ENCODE measurements at regions not wholly inside any gene's neighbourhood (a gene's known extent, or its start where the extent isn't known, plus 50 kb on each side); places are given as distances from the start of the nearest gene placed in this dataset.

DNA sequence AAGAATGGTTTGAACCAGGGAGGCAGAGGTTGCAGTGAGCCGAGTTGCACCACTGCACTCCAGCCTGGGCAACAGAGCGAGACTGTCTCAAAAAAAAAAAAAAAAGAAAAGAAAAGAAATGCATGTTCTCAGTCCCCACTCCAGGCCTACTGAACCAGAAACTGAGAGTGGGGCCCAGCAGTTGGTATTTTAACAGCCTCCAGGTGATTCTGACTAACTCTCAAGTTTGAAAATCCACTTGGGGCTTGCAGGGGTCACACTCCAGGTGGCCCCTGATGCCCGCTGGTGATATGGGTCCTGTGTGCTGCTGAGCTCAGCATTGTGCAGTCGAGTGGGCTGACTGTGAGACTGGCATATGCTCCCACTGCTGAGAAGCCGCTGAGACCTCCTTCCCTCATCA, 133.7 kb upstream of the C2CD4B start:
- no peaks in the 10 kb centered on the region for H3K4me1 ChIP-seq (ENCODE audit: control insufficient read depth, insufficient read depth, low read length)
- Mint-ChIP-seq H3K36me3 (ENCODE audit: low read depth) (no peaks in the 10 kb centered on the region), H3K9me3 (peaks cover 7% of the 10 kb centered on the region), H3K4me1 (peaks cover 27% of the 10 kb centered on the region), H3K27ac (no peak overlapping the region), H3K27me3 (ENCODE audit: insufficient read depth) (no peaks in the 10 kb centered on the region), H3K4me3 (no peak overlapping the region)
- H3K36me3 ChIP-seq (ENCODE audit: control insufficient read depth, insufficient read depth, low read length), result no peaks in the 10 kb centered on the region
- TF ChIP-seq, protein P1, sequence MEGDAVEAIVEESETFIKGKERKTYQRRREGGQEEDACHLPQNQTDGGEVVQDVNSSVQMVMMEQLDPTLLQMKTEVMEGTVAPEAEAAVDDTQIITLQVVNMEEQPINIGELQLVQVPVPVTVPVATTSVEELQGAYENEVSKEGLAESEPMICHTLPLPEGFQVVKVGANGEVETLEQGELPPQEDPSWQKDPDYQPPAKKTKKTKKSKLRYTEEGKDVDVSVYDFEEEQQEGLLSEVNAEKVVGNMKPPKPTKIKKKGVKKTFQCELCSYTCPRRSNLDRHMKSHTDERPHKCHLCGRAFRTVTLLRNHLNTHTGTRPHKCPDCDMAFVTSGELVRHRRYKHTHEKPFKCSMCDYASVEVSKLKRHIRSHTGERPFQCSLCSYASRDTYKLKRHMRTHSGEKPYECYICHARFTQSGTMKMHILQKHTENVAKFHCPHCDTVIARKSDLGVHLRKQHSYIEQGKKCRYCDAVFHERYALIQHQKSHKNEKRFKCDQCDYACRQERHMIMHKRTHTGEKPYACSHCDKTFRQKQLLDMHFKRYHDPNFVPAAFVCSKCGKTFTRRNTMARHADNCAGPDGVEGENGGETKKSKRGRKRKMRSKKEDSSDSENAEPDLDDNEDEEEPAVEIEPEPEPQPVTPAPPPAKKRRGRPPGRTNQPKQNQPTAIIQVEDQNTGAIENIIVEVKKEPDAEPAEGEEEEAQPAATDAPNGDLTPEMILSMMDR (conservative IDR thresholded peaks at IDR 0.05), result no peak
- no peak for DNase-seq
- H3K4me3 ChIP-seq (ENCODE audit: low read length), result no peak overlapping the region
- WGBS, 2 experiments (ENCODE audit: insufficient coverage in 1 of 2, insufficient read length in 1 of 2), result 90 to 94% methylated on average over 2 to 5 of the region's 5 CpGs
- no peak overlapping the region for H3K9ac ChIP-seq (ENCODE audit: extremely low read depth, low read length, poor library complexity, severe bottlenecking)
- no peak overlapping the region for H3K27ac ChIP-seq (ENCODE audit: low read depth, low read length)
- no peaks in the 10 kb centered on the region for H3K9me3 ChIP-seq (ENCODE audit: control insufficient read depth, low read length)
- H3K27me3 ChIP-seq (ENCODE audit: control insufficient read depth, insufficient read depth, low read length, poor library complexity, severe bottlenecking), result no peaks in the 10 kb centered on the region

DNA sequence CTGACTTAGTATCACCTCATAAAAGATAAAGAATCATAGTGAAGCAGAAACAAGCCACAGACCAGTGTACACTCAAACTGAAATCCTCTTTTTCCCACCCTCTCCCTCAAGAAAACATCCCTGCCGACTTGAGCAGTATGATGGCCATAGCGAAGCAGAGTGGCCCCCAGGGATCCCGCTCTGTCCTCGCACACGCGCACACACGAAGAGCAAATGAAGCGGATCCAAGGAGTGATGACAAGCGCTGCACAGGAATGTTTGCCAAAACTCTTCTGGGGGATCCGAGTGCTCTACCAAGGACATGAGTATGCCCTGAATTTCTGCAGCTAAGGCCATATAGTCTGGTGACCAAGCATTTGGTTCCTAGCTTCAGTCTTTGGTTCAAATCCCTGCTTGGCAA, 134.5 kb upstream of the C2CD4B start:
- no peak overlapping the region for H3K27ac ChIP-seq (ENCODE audit: low read depth, low read length)
- Mint-ChIP-seq H3K27ac (no peak overlapping the region), H3K4me3 (no peak overlapping the region), H3K27me3 (ENCODE audit: insufficient read depth) (no peaks in the 10 kb centered on the region), H3K36me3 (ENCODE audit: low read depth) (no peaks in the 10 kb centered on the region), H3K9me3 (peaks cover 3% of the 10 kb centered on the region), H3K4me1 (peaks cover 26% of the 10 kb centered on the region)
- H3K4me1 ChIP-seq (ENCODE audit: control insufficient read depth, insufficient read depth, low read length), result no peaks in the 10 kb centered on the region
- H3K9me3 ChIP-seq (ENCODE audit: control insufficient read depth, low read length), result no peaks in the 10 kb centered on the region
- WGBS, 2 experiments (ENCODE audit: insufficient coverage in 1 of 2, insufficient read length in 1 of 2), result 88 to 90% methylated on average over 8 to 10 of the region's 10 CpGs
- H3K36me3 ChIP-seq (ENCODE audit: control insufficient read depth, insufficient read depth, low read length), result no peaks in the 10 kb centered on the region
- no peaks in the 10 kb centered on the region for H3K27me3 ChIP-seq (ENCODE audit: control insufficient read depth, insufficient read depth, low read length, poor library complexity, severe bottlenecking)
- H3K9ac ChIP-seq (ENCODE audit: extremely low read depth, low read length, poor library complexity, severe bottlenecking), result no peak overlapping the region
- TF ChIP-seq, protein P1 (conservative IDR thresholded peaks at IDR 0.05), result no peak
- no peak for DNase-seq
- no peak overlapping the region for H3K4me3 ChIP-seq (ENCODE audit: low read length)

DNA sequence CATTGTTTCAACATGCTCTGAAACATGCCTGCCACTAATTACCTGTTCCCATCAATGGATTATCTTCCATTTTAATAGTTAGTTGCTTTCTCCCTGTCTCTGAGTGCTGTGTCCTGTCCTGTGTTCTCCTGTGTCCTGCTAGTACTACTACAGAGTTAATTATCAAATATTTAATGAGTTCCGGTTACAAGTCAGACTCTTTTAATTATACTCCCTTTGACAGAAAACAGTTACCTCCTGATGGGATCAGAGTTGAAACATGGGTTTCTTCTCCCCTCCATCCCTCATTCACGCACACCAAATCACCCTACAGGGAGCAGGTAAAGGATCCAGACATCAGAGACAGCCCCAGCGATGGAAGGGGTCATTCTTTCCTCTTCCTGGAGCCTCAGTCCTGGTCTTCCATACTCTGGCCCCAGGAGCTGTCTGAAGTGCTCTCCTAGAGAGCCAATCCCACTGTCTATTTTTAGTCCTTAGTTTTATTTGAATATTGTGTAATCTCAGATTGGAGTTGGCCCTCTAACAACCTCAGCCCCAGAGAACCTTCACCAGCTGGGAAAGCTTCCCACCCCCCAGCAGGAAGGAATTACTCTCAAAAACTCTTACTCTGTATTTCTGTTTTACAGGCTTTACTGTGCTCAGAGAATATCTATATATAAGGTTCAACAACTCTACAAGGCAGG, 137.0 kb upstream of the C2CD4B start:
- Histone ChIP-seq H3K27ac (ENCODE audit: low read depth, low read length) (no peak overlapping the region), H3K9ac (ENCODE audit: extremely low read depth, low read length, poor library complexity, severe bottlenecking) (no peak overlapping the region), H3K27me3 (ENCODE audit: control insufficient read depth, insufficient read depth, low read length, poor library complexity, severe bottlenecking) (no peaks in the 10 kb centered on the region), H3K4me1 (ENCODE audit: control insufficient read depth, insufficient read depth, low read length) (no peaks in the 10 kb centered on the region), H3K9me3 (ENCODE audit: control insufficient read depth, low read length) (no peaks in the 10 kb centered on the region), H3K4me3 (ENCODE audit: low read length) (no peak overlapping the region), H3K36me3 (ENCODE audit: control insufficient read depth, insufficient read depth, low read length) (no peaks in the 10 kb centered on the region)
- H3K27ac Mint-ChIP-seq, result no peak overlapping the region
- WGBS, 2 experiments (ENCODE audit: insufficient coverage in 1 of 2, insufficient read length in 1 of 2), result 90 to 100% methylated on average over 1 to 3 of the region's 3 CpGs
- peaks cover 9% of the 10 kb centered on the region for H3K4me1 Mint-ChIP-seq
- H3K36me3 Mint-ChIP-seq (ENCODE audit: low read depth), result no peaks in the 10 kb centered on the region
- H3K27me3 Mint-ChIP-seq (ENCODE audit: insufficient read depth), result no peaks in the 10 kb centered on the region
- H3K9me3 Mint-ChIP-seq, result no peaks in the 10 kb centered on the region
- no peak for DNase-seq
- TF ChIP-seq, protein P1 (conservative IDR thresholded peaks at IDR 0.05), result no peak
- no peak overlapping the region for H3K4me3 Mint-ChIP-seq

All from endodermal cell (in vitro differentiated cells).